ENCODE measurements at regions not wholly inside any gene's neighbourhood (a gene's known extent, or its start where the extent isn't known, plus 50 kb on each side); places are given as distances from the start of the nearest gene placed in this dataset.
"Not testable (repeated sequence)": the region's sequence is repeated elsewhere in the genome, so short reads cannot be mapped to it uniquely, and the experiment has no call there.

GRCh38 chr2:221961561-221961960, 337.2 kb downstream of the PAX3 start:
- H3K27ac ChIP-seq, result no peak overlapping the region
- no peak for TF ChIP-seq CTCF (conservative IDR thresholded peaks at IDR 0.05)

DNA sequence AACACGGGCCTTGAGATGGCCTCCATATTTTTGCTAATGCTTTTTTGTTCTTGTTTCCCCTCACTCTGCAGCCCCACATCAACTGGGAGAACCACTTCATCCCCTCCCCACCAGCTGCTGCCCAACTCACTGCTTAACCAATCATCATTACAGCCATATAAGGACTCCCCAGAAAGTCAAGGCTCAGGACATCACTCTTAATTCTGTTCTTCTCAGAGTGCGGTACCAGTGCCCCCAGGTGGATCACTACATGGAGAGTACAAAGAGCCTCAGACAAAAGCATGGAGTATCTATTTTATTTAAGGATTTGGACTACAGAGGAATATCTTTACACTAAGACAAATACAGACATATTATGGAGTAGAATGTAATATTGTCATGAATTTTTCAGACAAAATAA, 340.6 kb downstream of the PAX3 start:
- peak; percentile 43 for TF ChIP-seq CTCF (conservative IDR thresholded peaks at IDR 0.05)
- H3K27ac ChIP-seq, result no peak overlapping the region

DNA sequence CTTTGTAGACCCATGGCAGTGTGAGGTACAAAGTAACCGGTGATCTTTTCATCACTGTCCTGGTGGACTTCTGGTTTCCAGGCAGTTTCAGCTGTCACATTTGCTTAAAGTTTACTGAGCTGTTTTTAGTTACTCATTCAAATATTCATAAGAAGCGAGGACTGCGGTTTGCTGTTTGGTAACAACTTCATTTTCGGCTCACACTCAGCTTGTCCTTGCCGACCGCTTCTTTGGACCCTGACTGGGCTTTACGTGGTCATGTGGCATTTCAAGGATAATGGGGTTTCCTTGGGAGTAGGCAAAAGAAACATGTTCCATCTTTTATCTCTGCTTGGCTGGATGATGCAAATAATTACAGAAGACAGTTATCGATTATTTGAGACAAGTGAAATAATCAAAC, 350.7 kb downstream of the PAX3 start:
- H3K27ac ChIP-seq, result peak overlapping the region; percentile 26
- no peak for TF ChIP-seq CTCF (conservative IDR thresholded peaks at IDR 0.05)

- H3K27ac ChIP-seq, result not testable (repeated sequence)
These were observed 354.3 kb downstream of the PAX3 start for GRCh38 chr2:221944452-221944851.

DNA sequence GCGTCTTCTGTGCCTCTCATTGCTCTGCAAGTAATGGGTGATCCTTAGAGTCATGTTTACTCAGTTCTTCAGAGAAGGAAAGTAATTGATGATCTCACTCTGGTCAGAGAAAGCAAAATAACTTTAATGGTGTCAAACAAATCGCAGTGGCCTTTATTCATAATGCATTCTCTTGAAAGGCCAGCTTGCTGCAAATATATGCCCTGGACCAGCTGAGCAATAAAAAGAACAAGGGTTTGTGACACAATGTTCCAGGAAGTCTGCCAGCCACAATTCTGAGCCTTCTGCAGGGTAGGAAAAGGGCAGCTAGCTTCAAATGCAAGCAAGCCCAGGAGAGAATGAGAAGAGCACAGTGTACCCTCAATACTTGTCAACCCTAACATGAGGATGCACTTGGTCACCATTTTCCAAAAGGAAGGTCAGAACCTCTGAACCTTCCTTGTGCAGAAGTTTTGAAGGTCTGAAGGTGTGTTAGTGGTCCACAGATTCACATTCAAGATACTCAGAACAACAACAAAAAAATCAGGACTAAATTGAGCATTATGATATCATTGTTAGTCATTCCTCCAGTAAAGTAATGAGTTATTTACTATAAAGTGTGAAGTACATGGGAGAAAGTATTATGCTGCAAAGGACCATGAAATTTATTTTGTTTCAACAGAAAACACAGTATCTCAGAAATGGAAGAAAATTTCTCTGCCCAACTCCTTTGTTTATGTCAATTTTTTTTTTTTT, 355.6 kb downstream of the PAX3 start:
- TF ChIP-seq CTCF (conservative IDR thresholded peaks at IDR 0.05), result no peak
- peak overlapping the region; percentile 74 for H3K27ac ChIP-seq

DNA sequence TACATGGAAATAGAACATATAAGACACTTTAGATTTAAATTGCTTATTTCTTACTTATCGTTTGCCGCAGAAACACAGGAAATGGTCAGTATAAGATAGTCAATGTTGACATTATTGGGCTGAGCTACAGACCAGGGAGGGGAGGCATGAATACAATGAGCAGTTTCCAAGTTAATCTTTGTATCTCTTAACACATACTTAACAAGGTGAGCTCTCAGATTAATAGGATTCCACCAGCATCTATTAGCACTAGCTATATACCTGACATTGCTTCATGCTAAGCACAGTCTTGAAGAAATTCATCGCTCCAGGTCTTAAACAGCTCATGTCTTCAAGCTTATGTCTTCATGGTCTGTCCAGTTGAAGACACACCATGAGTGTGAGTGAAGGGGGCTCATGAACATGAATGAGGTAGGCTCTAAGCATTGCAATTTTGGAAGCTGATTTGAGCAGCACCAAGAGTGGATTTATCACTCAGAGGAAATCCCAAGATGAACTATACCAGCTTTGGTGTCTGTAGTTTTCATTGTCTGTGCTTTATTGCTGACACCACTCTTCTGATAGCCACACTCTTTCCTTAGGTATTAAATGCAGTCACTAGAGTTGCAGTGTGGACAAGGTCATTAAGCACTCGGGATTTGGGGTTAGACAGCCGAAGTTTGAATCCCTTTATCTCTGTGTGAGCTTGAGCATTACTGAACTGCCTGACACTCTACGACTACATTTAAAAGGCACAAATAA, 359.3 kb upstream of the EPHA4 start:
- TF ChIP-seq CTCF (conservative IDR thresholded peaks at IDR 0.05), result no peak

GRCh38 chr2:221929259-221929658, 357.2 kb upstream of the EPHA4 start:
- no peak for TF ChIP-seq CTCF (conservative IDR thresholded peaks at IDR 0.05)
- no peak overlapping the region for H3K27ac ChIP-seq

More for the DNA sequence above, 359.3 kb upstream of the EPHA4 start:
- no peak overlapping the region for H3K27ac ChIP-seq

DNA sequence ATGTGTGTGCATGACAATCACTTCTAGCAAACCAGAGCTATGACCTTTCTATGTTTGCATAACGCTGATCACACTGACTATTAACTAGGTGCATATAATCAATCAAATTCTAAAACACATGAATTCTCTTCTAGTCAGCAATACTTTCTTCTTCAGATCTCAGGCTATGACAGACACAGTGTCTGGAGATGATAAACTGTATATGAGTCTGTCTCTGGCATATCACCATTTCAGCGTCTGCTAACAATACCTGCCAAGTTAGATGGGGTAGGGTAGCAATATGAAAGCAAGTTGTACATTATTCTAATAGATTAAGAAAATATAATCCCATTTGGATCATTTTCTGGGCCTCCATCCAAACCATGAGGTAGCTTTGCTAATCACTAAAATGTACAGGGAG, 354.2 kb upstream of the EPHA4 start:
- H3K27ac ChIP-seq, result no peak overlapping the region
- no peak for TF ChIP-seq CTCF (conservative IDR thresholded peaks at IDR 0.05)
